Brain microvascular endothelial cell (primary cell): ENCODE measurements at regions not wholly inside any gene's neighbourhood (a gene's known extent, or its start where the extent isn't known, plus 50 kb on each side); places are given as distances from the start of the nearest gene placed in this dataset.

Experiments
- DNase-seq: peaks from one replicate; pipeline ENCODE4 v3.0.0-alpha.2; 2020
- H3K27ac ChIP-seq: fragments of 250-450 bp; sonication (Bioruptor Pico); 2 replicates; pipeline ENCODE4 v1.5.1; 2020; ENCODE audit warnings: mild to moderate bottlenecking, moderate library complexity
- H3K27me3 ChIP-seq: fragments of 250-450 bp; sonication (Bioruptor Pico); replicated peaks from 2 replicates; pipeline ENCODE4 v1.5.1; 2020; ENCODE audit warnings: mild to moderate bottlenecking
- H3K36me3 ChIP-seq: fragments of 250-450 bp; sonication (Bioruptor Pico); replicated peaks from 2 replicates; pipeline ENCODE4 v1.5.1; 2020; ENCODE audit warnings: mild to moderate bottlenecking
- H3K4me3 ChIP-seq: 2 replicates; pipeline ENCODE4 v1.5.1; 2011; ENCODE audit warnings: low read depth, mild to moderate bottlenecking, control low read depth, low read length, moderate library complexity
- in situ Hi-C: cut with HindIII; loops from 2 replicates; pipeline ENCODE4 v1.10.0; 2017; ENCODE audit warnings: low sequenced_read_pairs, low pct_ligation_motif_present
- TF ChIP-seq, protein P1 (sequence below): IDR thresholded peaks from 2 replicates; pipeline ENCODE4 v1.5.1; 2011; ENCODE audit warnings: low read depth, mild to moderate bottlenecking, moderate library complexity, low read length, control low read depth, inconsistent platforms; ENCODE audit errors: missing control alignments

DNA sequence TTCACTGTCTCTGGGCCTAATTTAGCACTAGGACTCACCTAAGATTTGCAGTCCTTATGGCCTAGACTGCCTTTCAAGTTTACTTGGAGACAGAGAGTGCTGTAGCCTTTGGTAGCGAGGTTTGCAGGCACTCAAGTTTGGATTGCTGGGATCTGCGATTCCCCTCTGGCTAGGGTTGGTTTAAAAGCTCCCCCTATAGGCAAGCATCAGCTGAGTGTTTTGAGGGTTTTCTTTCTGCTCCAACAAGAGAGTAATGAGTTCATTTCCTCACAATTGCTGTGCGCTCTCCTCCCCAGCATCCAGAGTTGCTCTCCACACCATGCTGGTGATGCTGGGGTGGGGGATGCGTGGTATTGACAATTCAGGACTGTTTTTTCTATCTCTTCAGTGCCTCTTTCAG is 206.9 kb downstream of the GLUD2 start:
- Histone ChIP-seq H3K27me3 (no peaks in the 10 kb centered on the region), H3K36me3 (no peaks in the 10 kb centered on the region), H3K27ac (no peak overlapping the region), H3K4me3 (no peak overlapping the region)
- TF ChIP-seq, protein P1, sequence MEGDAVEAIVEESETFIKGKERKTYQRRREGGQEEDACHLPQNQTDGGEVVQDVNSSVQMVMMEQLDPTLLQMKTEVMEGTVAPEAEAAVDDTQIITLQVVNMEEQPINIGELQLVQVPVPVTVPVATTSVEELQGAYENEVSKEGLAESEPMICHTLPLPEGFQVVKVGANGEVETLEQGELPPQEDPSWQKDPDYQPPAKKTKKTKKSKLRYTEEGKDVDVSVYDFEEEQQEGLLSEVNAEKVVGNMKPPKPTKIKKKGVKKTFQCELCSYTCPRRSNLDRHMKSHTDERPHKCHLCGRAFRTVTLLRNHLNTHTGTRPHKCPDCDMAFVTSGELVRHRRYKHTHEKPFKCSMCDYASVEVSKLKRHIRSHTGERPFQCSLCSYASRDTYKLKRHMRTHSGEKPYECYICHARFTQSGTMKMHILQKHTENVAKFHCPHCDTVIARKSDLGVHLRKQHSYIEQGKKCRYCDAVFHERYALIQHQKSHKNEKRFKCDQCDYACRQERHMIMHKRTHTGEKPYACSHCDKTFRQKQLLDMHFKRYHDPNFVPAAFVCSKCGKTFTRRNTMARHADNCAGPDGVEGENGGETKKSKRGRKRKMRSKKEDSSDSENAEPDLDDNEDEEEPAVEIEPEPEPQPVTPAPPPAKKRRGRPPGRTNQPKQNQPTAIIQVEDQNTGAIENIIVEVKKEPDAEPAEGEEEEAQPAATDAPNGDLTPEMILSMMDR = peak; percentile 33
- in situ Hi-C loops = no loop called here
- DNase-seq = no peak

DNA sequence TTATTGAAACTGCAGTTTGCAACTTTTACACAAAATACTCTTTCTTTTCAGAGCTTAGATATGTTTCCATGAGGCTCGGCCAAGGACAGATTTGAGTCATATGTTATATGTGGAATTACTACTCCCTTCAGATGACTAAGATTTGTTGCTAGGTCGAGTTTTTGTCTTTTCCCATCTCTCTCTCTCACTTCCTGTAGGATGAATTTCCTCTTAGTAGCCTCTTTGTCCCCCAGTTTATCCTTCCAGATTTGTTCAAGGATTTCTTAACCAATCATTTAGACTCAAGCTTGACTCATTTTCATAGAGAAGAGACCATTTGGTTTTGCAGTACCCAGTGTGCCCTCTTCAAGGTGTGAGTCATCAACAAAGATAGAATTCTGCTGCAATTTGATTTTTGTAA is 209.2 kb downstream of the GLUD2 start:
- Histone ChIP-seq H3K36me3 (no peaks in the 10 kb centered on the region), H3K27me3 (no peaks in the 10 kb centered on the region), H3K4me3 (no peak overlapping the region), H3K27ac (no peak overlapping the region)
- in situ Hi-C loops = no loop called here
- DNase-seq = no peak
- TF ChIP-seq, protein P1 = no peak

DNA sequence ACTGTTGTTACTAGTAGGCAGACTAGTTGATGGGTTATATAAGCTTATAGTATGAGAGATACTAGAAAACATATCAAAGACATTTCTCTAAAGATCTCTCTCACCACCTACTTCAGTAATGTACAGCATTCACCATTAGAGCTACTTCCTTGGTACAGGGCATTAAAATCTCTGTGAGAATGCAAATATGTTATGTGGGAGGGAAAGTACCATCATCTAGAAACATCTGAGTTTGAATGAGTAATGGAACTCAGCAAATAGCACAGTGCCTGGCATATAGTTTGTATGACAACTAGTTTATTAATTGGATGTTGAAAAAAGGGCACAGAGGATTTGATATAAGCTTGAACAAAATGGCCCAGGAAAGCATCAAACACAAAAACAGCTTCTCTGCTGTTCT is 211.1 kb downstream of the GLUD2 start:
- Histone ChIP-seq H3K27ac (no peak overlapping the region), H3K27me3 (no peaks in the 10 kb centered on the region), H3K36me3 (no peaks in the 10 kb centered on the region), H3K4me3 (no peak overlapping the region)
- no peak for DNase-seq
- in situ Hi-C loops = no loop called here
- TF ChIP-seq, protein P1 = no peak

DNA sequence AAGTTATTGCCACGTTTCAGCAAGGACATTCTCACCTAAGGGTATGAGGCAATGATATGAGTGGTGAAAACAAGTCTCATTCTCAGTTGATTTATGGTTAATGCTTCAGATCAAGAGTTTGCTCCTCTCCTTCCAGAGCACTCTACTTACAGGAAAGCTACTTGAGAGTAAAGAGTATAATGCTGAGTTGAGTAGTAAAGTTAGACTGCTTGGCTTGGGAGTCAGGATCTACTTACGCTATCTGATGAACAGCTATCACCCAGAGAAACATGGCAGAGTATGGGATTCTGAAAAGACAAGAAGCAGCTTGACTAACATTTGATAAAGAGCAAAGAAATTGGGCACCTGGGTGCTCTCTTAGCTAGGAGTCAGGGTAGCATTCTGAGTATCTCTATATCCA is 211.8 kb downstream of the GLUD2 start:
- no peaks in the 10 kb centered on the region for H3K36me3 ChIP-seq
- H3K4me3 ChIP-seq = no peak overlapping the region
- no peak overlapping the region for H3K27ac ChIP-seq
- no peaks in the 10 kb centered on the region for H3K27me3 ChIP-seq
- TF ChIP-seq, protein P1 = no peak
- no peak for DNase-seq
- in situ Hi-C loops = no loop called here

DNA sequence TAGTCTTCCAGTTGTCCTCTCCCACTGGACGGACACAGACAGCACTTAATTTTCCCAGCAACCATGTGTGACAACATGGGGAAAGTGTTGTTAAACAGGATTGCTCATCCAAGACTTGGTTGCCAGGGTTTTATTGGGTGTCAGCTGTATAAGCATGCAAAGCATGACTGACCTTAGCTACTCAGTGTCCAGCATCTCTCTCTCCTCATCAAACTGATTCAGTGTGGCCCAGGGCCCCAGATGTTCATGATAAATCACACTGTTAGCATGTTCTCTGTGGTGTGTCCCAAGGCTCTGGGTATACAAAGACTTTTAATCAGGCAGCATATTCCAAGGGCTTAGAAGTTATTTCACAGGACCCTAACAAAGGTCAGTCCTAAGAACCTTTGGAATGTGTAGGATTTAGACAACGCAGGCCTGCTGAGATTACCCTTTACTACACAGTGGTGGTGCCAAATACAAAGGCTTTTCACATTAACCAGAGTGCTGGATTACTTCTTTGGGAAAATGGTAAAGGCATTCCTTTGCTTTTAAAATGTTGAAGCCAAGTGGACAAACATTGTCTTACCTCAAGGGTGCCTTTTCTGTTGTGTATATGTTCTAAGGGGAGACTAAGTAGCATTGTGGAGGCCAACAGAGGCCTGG is 213.3 kb downstream of the GLUD2 start:
- no peak for DNase-seq
- Histone ChIP-seq H3K4me3 (no peak overlapping the region), H3K36me3 (no peaks in the 10 kb centered on the region), H3K27ac (no peak overlapping the region), H3K27me3 (no peaks in the 10 kb centered on the region)
- TF ChIP-seq, protein P1 = no peak
- in situ Hi-C loops = no loop called here

DNA sequence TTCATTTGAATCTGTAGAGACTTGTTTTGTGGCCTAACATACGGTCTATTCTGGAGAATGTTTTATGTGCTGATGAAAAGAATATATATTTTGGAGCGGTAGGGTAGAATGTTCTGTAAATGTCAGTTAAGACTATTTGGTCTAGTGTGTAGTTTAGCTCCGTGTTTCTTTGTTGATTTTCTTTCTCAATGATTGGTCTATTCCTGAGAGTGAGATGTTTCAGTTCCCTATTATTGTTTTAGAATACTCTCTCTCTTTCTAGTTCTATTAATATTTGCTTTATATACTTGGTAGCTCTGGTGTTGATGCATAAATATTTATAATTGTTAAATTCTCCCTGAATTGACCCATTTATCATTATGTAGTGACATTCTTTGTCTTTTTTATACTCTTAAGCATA is 236.5 kb downstream of the GLUD2 start:
- no peak for DNase-seq
- Histone ChIP-seq H3K27ac (no peak overlapping the region), H3K36me3 (no peaks in the 10 kb centered on the region), H3K27me3 (no peaks in the 10 kb centered on the region), H3K4me3 (no peak overlapping the region)
- TF ChIP-seq, protein P1 = no peak
- in situ Hi-C loops = no loop called here
